Psoas muscle (tissue), 7 donors: ENCODE measurements at regions not wholly inside any gene's neighbourhood (a gene's known extent, or its start where the extent isn't known, plus 50 kb on each side); places are given as distances from the start of the nearest gene placed in this dataset.
A peak's percentile ranks its signal among the peaks of the same experiment; 100 is the strongest.

Experiments used
- ATAC-seq, 4 donors: fragments of 200-7000 bp; cut with Tn5 transposase; one replicate each; pipeline ENCODE4 v1.9.1; 2020; ENCODE audit warnings: moderate library complexity in 3 of 4, mild to moderate bottlenecking in 2 of 4
- DNase-seq, 2 donors: peaks; one replicate each; pipeline ENCODE4 v3.0.0-alpha.2; 2020
- H3K27ac ChIP-seq: fragments of 200-600 bp; one replicate; pipeline ENCODE4 v1.8.0; 2022
- H3K27me3 ChIP-seq, 3 donors: fragments of 200-600 bp in 1 of 3; one replicate each; pipeline versions ENCODE4 v1.6.1 to v1.8.0; 2013 to 2022; ENCODE audit warnings: low read length in 2 of 3, mild to moderate bottlenecking in 2 of 3, moderate library complexity in 1 of 3; ENCODE audit not compliant: insufficient read depth in 3 of 3
- H3K36me3 ChIP-seq, 2 donors: fragments of 200-600 bp in 1 of 2; one replicate each; pipeline versions ENCODE4 v1.6.1 to v1.8.0; 2013 to 2022; ENCODE audit warnings: low read depth in 1 of 2, mild to moderate bottlenecking in 1 of 2, moderate library complexity in 1 of 2; ENCODE audit not compliant: insufficient read depth in 1 of 2
- H3K4me1 ChIP-seq: fragments of 200-600 bp; one replicate; pipeline ENCODE4 v1.8.0; 2022
- H3K4me3 ChIP-seq: fragments of 200-600 bp; one replicate; pipeline ENCODE4 v1.8.0; 2022; ENCODE audit warnings: mild to moderate bottlenecking
- H3K9me3 ChIP-seq: fragments of 200-600 bp; one replicate; pipeline ENCODE4 v1.8.0; 2022
- WGBS, 3 donors: extraction: QIAGEN DNeasy Blood & Tissue Kit; methylation state at CpG; one replicate each; pipeline versions ENCODE4 v1.1.6 to v1.1.7; 2013; 5-methylcytosine and 5-hydroxymethylcytosine counted together
- intact Hi-C, 2 donors: fragments of 100-400 bp; cut with DNase I; formaldehyde crosslinking; loops; one replicate each; pipeline versions ENCODE4 v1.11.0 to v1.14.2; 2022
- TF ChIP-seq, protein P1 (sequence below): fragments of 200-600 bp; IDR thresholded peaks from one replicate; pipeline ENCODE4 v1.8.0; 2022; ENCODE audit warnings: antibody characterized with exemption
- donor health status: healthy with polysubstance abuse.
- donor health status: DM: no; HTN: no; CAD: no; lungs with moderate emphysema.
- donor health status: Bipolar disorder and iron deficiency.
- donor health status: healthy.
- donor health status: DM: yes; HTN: yes; CAD: no.
- donor health status: DM: no; HTN: no; CAD: no.
- donor health status: DM: yes; HTN: yes; CAD: no.

DNA sequence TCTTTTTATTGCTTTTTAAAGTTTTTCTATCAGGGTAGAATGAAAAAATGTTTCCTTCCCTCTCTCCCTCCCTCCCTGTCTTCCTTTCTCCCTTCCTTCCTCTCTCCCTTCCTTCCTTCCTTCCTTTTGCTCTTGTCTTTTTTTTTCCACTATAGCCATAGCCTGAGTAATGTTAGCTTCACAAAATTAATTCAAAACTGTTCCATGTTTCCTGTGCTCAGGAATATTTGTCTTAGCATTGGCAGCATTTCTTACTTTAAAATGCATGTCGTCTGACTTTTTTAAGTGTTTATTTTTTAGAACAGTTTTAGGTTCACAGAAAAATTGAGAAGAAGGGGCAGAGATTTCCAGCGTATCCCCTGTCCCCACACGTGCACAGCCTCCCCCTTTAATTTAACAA is 730.8 kb upstream of the CITED2 start:
- Histone ChIP-seq H3K36me3 (no peaks in the 10 kb centered on the region), H3K27me3 (no peaks in the 10 kb centered on the region), H3K27ac (no peak overlapping the region), H3K4me1 (peaks cover 10% of the 10 kb centered on the region), H3K9me3 (no peaks in the 10 kb centered on the region), H3K4me3 (no peak overlapping the region)
- ATAC-seq (no peak), DNase-seq (no peak)
- intact Hi-C loops = no loop called here
- 43 to 69% (median 49%) methylated on average over 3 of the region's 3 CpGs for WGBS, 3 donors
- TF ChIP-seq, protein P1, sequence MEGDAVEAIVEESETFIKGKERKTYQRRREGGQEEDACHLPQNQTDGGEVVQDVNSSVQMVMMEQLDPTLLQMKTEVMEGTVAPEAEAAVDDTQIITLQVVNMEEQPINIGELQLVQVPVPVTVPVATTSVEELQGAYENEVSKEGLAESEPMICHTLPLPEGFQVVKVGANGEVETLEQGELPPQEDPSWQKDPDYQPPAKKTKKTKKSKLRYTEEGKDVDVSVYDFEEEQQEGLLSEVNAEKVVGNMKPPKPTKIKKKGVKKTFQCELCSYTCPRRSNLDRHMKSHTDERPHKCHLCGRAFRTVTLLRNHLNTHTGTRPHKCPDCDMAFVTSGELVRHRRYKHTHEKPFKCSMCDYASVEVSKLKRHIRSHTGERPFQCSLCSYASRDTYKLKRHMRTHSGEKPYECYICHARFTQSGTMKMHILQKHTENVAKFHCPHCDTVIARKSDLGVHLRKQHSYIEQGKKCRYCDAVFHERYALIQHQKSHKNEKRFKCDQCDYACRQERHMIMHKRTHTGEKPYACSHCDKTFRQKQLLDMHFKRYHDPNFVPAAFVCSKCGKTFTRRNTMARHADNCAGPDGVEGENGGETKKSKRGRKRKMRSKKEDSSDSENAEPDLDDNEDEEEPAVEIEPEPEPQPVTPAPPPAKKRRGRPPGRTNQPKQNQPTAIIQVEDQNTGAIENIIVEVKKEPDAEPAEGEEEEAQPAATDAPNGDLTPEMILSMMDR = no peak

DNA sequence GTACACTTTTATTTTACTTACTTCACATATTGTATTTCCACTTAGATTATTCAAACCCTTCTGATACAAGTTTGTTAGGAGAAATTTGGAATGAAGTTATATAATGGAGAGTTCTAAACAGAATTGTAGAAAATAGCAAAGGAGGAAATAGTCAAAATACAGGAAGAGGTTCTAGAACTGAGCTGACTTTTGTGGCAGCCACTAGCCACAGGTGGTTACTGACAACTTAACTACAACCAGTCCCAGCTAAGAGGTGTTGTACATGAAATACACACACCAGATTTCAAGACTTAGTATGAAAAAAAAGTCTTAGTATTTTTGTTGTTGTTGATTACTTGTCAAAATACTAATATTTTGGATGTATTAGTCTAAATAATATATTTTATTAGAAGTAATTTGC is 727.4 kb upstream of the CITED2 start:
- ATAC-seq = no peak
- no peaks in the 10 kb centered on the region for H3K27me3 ChIP-seq
- no peak for DNase-seq
- no peaks in the 10 kb centered on the region for H3K36me3 ChIP-seq
- H3K4me1 ChIP-seq = peaks cover 10% of the 10 kb centered on the region
- H3K9me3 ChIP-seq = no peaks in the 10 kb centered on the region
- TF ChIP-seq, protein P1 = no peak
- H3K4me3 ChIP-seq = no peak overlapping the region
- intact Hi-C loops = no loop called here
- H3K27ac ChIP-seq = no peak overlapping the region

DNA sequence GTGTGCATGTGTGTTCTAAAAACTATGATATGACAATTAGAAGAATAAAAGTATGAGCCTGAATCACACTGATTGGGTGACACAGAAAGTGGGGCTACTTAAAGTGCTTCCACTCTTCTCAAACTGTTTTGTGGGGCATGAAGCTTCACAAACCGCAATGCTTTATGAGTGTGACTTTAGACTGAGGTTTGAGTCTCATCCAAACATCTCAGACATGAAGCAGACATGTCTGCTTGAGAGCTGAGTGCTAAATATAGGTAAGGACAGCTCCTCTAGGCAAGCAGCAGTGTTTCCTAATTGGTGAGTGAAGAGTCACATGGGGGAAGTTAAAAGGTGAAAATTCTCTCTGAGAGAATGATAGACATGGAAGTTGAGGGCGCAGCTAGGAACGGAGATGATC is 726.9 kb upstream of the CITED2 start:
- WGBS, 3 donors = 72 to 90% (median 83%) methylated on average over 3 of the region's 3 CpGs
- ATAC-seq (peak in 3 of 4 donors; percentile 61 to 74 (median 70)), DNase-seq (no peak)
- H3K27me3 ChIP-seq = no peaks in the 10 kb centered on the region
- no peak overlapping the region for H3K27ac ChIP-seq
- H3K9me3 ChIP-seq = no peaks in the 10 kb centered on the region
- no peak overlapping the region for H3K4me3 ChIP-seq
- H3K4me1 ChIP-seq = peaks cover 10% of the 10 kb centered on the region
- intact Hi-C loops = no loop called here
- no peaks in the 10 kb centered on the region for H3K36me3 ChIP-seq
- TF ChIP-seq, protein P1 = no peak

DNA sequence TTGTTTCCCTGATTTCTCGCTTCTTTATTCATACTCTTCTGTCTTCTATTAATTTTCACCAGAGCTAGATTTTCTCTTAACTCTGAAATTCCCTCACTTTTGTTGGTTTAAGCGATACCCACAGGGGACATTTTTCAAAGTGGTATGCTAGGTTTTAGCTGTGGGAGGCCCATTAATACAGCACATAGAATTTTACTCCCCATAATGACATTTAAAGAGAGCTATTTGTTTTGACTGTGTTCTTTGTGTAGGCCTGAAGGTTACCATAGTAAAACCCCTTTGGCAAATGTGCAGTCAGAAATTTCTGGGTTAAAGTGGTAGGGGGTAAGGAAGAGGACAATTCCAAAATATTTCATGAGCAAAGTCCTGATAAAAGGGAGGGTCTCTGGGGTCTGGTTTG is 721.1 kb upstream of the CITED2 start:
- H3K36me3 ChIP-seq = no peaks in the 10 kb centered on the region
- no peak overlapping the region for H3K4me3 ChIP-seq
- intact Hi-C loops = no loop called here
- no peaks in the 10 kb centered on the region for H3K27me3 ChIP-seq
- no peaks in the 10 kb centered on the region for H3K9me3 ChIP-seq
- no peaks in the 10 kb centered on the region for H3K4me1 ChIP-seq
- WGBS, 3 donors = 93 to 96% (median 96%) methylated on average over 2 of the region's 2 CpGs
- TF ChIP-seq, protein P1 = no peak
- ATAC-seq (no peak), DNase-seq (no peak)
- H3K27ac ChIP-seq = no peak overlapping the region

DNA sequence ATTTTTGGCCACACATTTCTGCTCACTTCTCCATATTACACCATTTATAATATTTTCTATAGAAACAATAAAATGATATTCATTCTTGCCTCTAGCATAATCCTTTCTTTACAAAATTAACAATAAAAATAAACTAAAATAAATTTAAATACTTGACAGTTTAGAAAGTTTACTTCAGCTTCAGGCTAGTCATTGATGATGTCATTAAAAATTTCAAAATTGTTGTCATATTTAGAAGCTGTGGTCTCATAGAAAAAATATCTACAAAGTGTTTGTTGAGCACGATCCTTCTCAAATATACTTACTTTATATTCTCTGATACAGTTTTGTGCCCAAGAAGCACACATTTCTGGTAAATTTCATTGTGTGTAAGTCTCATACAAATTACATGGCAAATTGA is 717.4 kb upstream of the CITED2 start:
- Histone ChIP-seq H3K4me3 (no peak overlapping the region), H3K4me1 (no peaks in the 10 kb centered on the region), H3K9me3 (no peaks in the 10 kb centered on the region), H3K36me3 (no peaks in the 10 kb centered on the region), H3K27ac (no peak overlapping the region), H3K27me3 (no peaks in the 10 kb centered on the region)
- intact Hi-C loops = no loop called here
- DNase-seq (no peak), ATAC-seq (no peak)
- 92 to 96% (median 93%) methylated on average over 1 of the region's 1 CpG for WGBS, 3 donors
- TF ChIP-seq, protein P1 = no peak
